ENCODE measurements at regions not wholly inside any gene's neighbourhood (a gene's known extent, or its start where the extent isn't known, plus 50 kb on each side); places are given as distances from the start of the nearest gene placed in this dataset.

GRCh38 chr4:134278675-134279074 is 77.1 kb upstream of the PABPC4L start:
- POLR2A ChIA-PET: no interaction called here
- Histone ChIP-seq H3K79me2 (ENCODE audit: insufficient read depth, low read length) (no peaks in the 10 kb centered on the region), H3K9ac (ENCODE audit: low read length) (no peak overlapping the region), H3K9me3 (ENCODE audit: control insufficient read depth in 1 of 2, insufficient read depth in 1 of 2, low read depth in 1 of 2, low read length in 2 of 2) (no peaks in the 10 kb centered on the region), H3K36me3 (ENCODE audit: control insufficient read depth in 1 of 2, insufficient read depth in 2 of 2, low read length in 2 of 2) (no peaks in the 10 kb centered on the region), H3K4me2 (ENCODE audit: low read length) (no peak overlapping the region), H3K27ac (ENCODE audit: low read depth, low read length) (no peak overlapping the region), H3K27me3 (ENCODE audit: insufficient read depth, low read length) (no peaks in the 10 kb centered on the region), H3K4me1 (ENCODE audit: control insufficient read depth in 1 of 2, insufficient read depth in 2 of 2, low read length in 2 of 2) (no peaks in the 10 kb centered on the region), H2AFZ (ENCODE audit: low read depth, low read length, poor library complexity, severe bottlenecking) (peak overlapping the region; percentile 11), H3K4me3 (replicated peaks in 1 of 2; ENCODE audit: low read depth in 1 of 2, low read length in 2 of 2) (no peak overlapping the region), H4K20me1 (ENCODE audit: insufficient read depth) (no peaks in the 10 kb centered on the region), H3K9me2 (ENCODE audit: insufficient read depth) (no peaks in the 10 kb centered on the region)
- DNase-seq (ENCODE audit: low read depth, low spot score) (no peak), ATAC-seq (no peak)
- CTCF ChIA-PET: no interaction called here
- BruUV-seq (replicated peaks): no TSS peak
- RAD21 ChIA-PET (ENCODE audit: low non-redundant PET in 1 of 2, low total read pairs in 2 of 2, uncharacterized antibody in 2 of 2, unreplicated experiment in 2 of 2): no interaction called here
- TF ChIP-seq MAX (IDR thresholded peaks at IDR 0.05) (no peak), YY1 (IDR thresholded peaks at IDR 0.05; ENCODE audit: extremely low read depth, insufficient replicate concordance, low read depth, low read length) (no peak), ELF1 (IDR thresholded peaks at IDR 0.05; ENCODE audit: borderline replicate concordance, low read depth) (no peak)
- intact Hi-C loops (cut with micrococcal nuclease): no loop called here

- Histone ChIP-seq H3K9ac (ENCODE audit: low read length) (no peak overlapping the region), H3K4me3 (replicated peaks in 1 of 2; ENCODE audit: low read depth in 1 of 2, low read length in 2 of 2) (no peak overlapping the region), H3K27ac (ENCODE audit: low read depth, low read length) (no peak overlapping the region), H2AFZ (ENCODE audit: low read depth, low read length, poor library complexity, severe bottlenecking) (no peak overlapping the region), H4K20me1 (ENCODE audit: insufficient read depth) (no peaks in the 10 kb centered on the region), H3K36me3 (ENCODE audit: control insufficient read depth in 1 of 2, insufficient read depth in 2 of 2, low read length in 2 of 2) (no peaks in the 10 kb centered on the region), H3K9me2 (ENCODE audit: insufficient read depth) (no peaks in the 10 kb centered on the region), H3K27me3 (ENCODE audit: insufficient read depth, low read length) (no peaks in the 10 kb centered on the region), H3K79me2 (ENCODE audit: insufficient read depth, low read length) (no peaks in the 10 kb centered on the region), H3K4me1 (ENCODE audit: control insufficient read depth in 1 of 2, insufficient read depth in 2 of 2, low read length in 2 of 2) (no peaks in the 10 kb centered on the region), H3K9me3 (ENCODE audit: control insufficient read depth in 1 of 2, insufficient read depth in 1 of 2, low read depth in 1 of 2, low read length in 2 of 2) (no peaks in the 10 kb centered on the region), H3K4me2 (ENCODE audit: low read length) (no peak overlapping the region)
- TF ChIP-seq FOSL1 (IDR thresholded peaks at IDR 0.05; ENCODE audit: low read depth) (no peak), RAD21 (IDR thresholded peaks at IDR 0.05; ENCODE audit: low read depth) (no peak), CTCF (IDR thresholded peaks at IDR 0.05 in 2 of 3, conservative IDR thresholded peaks at IDR 0.05 in 1 of 3; ENCODE audit: borderline replicate concordance in 1 of 3, insufficient read depth in 1 of 3, low read depth in 2 of 3, low read length in 2 of 3) (no peak)
- TF ChIP-seq, protein P1, sequence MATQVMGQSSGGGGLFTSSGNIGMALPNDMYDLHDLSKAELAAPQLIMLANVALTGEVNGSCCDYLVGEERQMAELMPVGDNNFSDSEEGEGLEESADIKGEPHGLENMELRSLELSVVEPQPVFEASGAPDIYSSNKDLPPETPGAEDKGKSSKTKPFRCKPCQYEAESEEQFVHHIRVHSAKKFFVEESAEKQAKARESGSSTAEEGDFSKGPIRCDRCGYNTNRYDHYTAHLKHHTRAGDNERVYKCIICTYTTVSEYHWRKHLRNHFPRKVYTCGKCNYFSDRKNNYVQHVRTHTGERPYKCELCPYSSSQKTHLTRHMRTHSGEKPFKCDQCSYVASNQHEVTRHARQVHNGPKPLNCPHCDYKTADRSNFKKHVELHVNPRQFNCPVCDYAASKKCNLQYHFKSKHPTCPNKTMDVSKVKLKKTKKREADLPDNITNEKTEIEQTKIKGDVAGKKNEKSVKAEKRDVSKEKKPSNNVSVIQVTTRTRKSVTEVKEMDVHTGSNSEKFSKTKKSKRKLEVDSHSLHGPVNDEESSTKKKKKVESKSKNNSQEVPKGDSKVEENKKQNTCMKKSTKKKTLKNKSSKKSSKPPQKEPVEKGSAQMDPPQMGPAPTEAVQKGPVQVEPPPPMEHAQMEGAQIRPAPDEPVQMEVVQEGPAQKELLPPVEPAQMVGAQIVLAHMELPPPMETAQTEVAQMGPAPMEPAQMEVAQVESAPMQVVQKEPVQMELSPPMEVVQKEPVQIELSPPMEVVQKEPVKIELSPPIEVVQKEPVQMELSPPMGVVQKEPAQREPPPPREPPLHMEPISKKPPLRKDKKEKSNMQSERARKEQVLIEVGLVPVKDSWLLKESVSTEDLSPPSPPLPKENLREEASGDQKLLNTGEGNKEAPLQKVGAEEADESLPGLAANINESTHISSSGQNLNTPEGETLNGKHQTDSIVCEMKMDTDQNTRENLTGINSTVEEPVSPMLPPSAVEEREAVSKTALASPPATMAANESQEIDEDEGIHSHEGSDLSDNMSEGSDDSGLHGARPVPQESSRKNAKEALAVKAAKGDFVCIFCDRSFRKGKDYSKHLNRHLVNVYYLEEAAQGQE (IDR thresholded peaks at IDR 0.05; ENCODE audit: low read depth): no peak
- DNase-seq (ENCODE audit: low read depth, low spot score) (no peak), ATAC-seq (no peak)
- ChIA-PET RAD21 (ENCODE audit: low non-redundant PET in 1 of 2, low total read pairs in 2 of 2, uncharacterized antibody in 2 of 2, unreplicated experiment in 2 of 2) (no interaction called here), POLR2A (no interaction called here), CTCF (no interaction called here)
- BruUV-seq (replicated peaks): no TSS peak
- intact Hi-C loops (cut with micrococcal nuclease): no loop called here
These were observed 74.9 kb upstream of the PABPC4L start for GRCh38 chr4:134276476-134276875.

Data from HCT116 (cell line).